ENCODE measurements at regions not wholly inside any gene's neighbourhood (a gene's known extent, or its start where the extent isn't known, plus 50 kb on each side); places are given as distances from the start of the nearest gene placed in this dataset.

- TF ChIP-seq ZNF383 (CRISPR knock-in tag; IDR thresholded peaks at IDR 0.05; ENCODE audit: borderline replicate concordance) (no peak), GABPA (IDR thresholded peaks at IDR 0.05; ENCODE audit: low read depth, low read length) (no peak), GABPA (CRISPR knock-in tag; IDR thresholded peaks at IDR 0.05; ENCODE audit: low read depth) (no peak), TCF7 (IDR thresholded peaks at IDR 0.05; ENCODE audit: low read depth) (no peak)
These were observed 384.3 kb downstream of the CD83 start (continued) for GRCh38 chr6:14501914-14502313.

DNA sequence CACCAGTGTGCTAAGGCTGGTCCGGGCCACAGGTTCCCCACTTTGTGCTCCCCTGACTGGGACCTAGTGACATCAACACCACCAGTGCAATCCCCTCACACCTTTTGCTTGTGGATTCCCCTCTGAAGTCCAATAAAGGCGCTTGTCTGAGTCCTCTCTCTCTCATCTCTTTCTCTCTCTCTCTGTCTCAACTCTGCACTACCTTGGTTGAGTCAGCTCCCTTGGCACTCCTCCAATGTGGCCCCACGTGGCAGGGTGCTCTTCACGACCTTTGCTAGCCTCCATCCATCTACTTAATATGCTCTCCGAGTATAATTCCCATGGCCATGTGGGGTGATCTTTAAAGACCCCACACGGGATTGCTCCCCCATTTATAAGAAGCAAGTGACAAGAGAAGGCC, 385.0 kb downstream of the CD83 start:
- H3K27ac ChIP-seq (ENCODE audit: extremely low read length, insufficient read depth, low read length), result no peak overlapping the region
- no peak overlapping the region for H3K4me3 ChIP-seq (replicated peaks in 1 of 3; ENCODE audit: insufficient read depth in 1 of 3, low read depth in 2 of 3, low read length in 3 of 3)
- in situ Hi-C loops (cut with HindIII; ENCODE audit: extremely low pct_ligation_motif_present, low pct_unique_long_range_greater_than_20kb) (no loop called here), intact Hi-C loops (cut with micrococcal nuclease; ENCODE audit: unreplicated experiment) (no loop called here)
- H3K4me1 ChIP-seq (ENCODE audit: insufficient read depth, low read length), result no peaks in the 10 kb centered on the region
- no peak overlapping the region for H2AFZ ChIP-seq (ENCODE audit: low read length)
- FAIRE-seq, result no peak
- H3K4me2 ChIP-seq (ENCODE audit: low read depth, low read length), result no peak overlapping the region
- no peak overlapping the region for H3K9ac ChIP-seq (ENCODE audit: insufficient read depth, low read depth, low read length)
- TF ChIP-seq ZNF44 (CRISPR knock-in tag; IDR thresholded peaks at IDR 0.05), result no peak
- no peak for TF ChIP-seq NFKB2 (CRISPR knock-in tag; IDR thresholded peaks at IDR 0.05; ENCODE audit: borderline replicate concordance)
- TF ChIP-seq KDM5B (CRISPR knock-in tag; IDR thresholded peaks at IDR 0.05; ENCODE audit: borderline replicate concordance), result no peak
- no peak for TF ChIP-seq PHF5A (CRISPR knock-in tag; IDR thresholded peaks at IDR 0.05; ENCODE audit: low read depth, unreplicated experiment)
- no peak for TF ChIP-seq EZH2 (conservative IDR thresholded peaks at IDR 0.05; ENCODE audit: low read depth, low read length)
- TF ChIP-seq HMG20A (CRISPR knock-in tag; IDR thresholded peaks at IDR 0.05; ENCODE audit: borderline replicate concordance), result no peak
- TF ChIP-seq ZNF256 (CRISPR knock-in tag; conservative IDR thresholded peaks at IDR 0.05), result no peak
- no peak for TF ChIP-seq BRD4 (CRISPR knock-in tag; IDR thresholded peaks at IDR 0.05)
- TF ChIP-seq U2AF2 (IDR thresholded peaks at IDR 0.05; ENCODE audit: low read depth, low read length), result no peak
- no peak for TF ChIP-seq HIC2 (CRISPR knock-in tag; IDR thresholded peaks at IDR 0.05; ENCODE audit: low read depth)
- no peak for TF ChIP-seq ZNF598 (CRISPR knock-in tag; IDR thresholded peaks at IDR 0.05; ENCODE audit: borderline replicate concordance)
- TF ChIP-seq, protein P1, sequence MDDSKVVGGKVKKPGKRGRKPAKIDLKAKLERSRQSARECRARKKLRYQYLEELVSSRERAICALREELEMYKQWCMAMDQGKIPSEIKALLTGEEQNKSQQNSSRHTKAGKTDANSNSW (CRISPR knock-in tag; IDR thresholded peaks at IDR 0.05; ENCODE audit: borderline replicate concordance), result no peak
- TF ChIP-seq DMAP1 (CRISPR knock-in tag; IDR thresholded peaks at IDR 0.05), result no peak
- no peak for TF ChIP-seq NR1H2 (CRISPR knock-in tag; IDR thresholded peaks at IDR 0.05; ENCODE audit: borderline replicate concordance, low read depth)
- TF ChIP-seq ZUFSP (CRISPR knock-in tag; IDR thresholded peaks at IDR 0.05; ENCODE audit: borderline replicate concordance), result no peak
- TF ChIP-seq HES4 (CRISPR knock-in tag; IDR thresholded peaks at IDR 0.05; ENCODE audit: borderline replicate concordance), result no peak
- ChIA-PET POLR2A (no interaction called here), CTCF (ENCODE audit: low intra/inter-chr PET ratio, low total read pairs) (no interaction called here)
- WGBS (ENCODE audit: low lambda C conversion rate), result 7% methylated on average over 6 of the region's 6 CpGs
- H3K79me2 ChIP-seq (ENCODE audit: insufficient read depth, low read length), result no peaks in the 10 kb centered on the region
- ATAC-seq, result no peak; the same call in 2 of the 3 replicates
- no TSS peak for BruUV-seq (replicated peaks)
- H3K27me3 ChIP-seq (ENCODE audit: control insufficient read depth in 1 of 2, insufficient read depth in 2 of 2, low read length in 2 of 2), result no peaks in the 10 kb centered on the region
- no peak for DNase-seq (ENCODE audit: low spot score)
- H4K20me1 ChIP-seq (ENCODE audit: insufficient read depth, low read length), result no peaks in the 10 kb centered on the region
- no peaks in the 10 kb centered on the region for H3K36me3 ChIP-seq (replicated peaks in 1 of 2; ENCODE audit: control insufficient read depth in 1 of 2, insufficient read depth in 2 of 2, low read length in 2 of 2)
- no peaks in the 10 kb centered on the region for H3K9me3 ChIP-seq (ENCODE audit: low read length)

Data from HepG2 (cell line).